Testis (tissue), 2 donors: ENCODE measurements at regions not wholly inside any gene's neighbourhood (a gene's known extent, or its start where the extent isn't known, plus 50 kb on each side); places are given as distances from the start of the nearest gene placed in this dataset.

Experiments used
- CTCF ChIP-seq, 3 experiments: fragments of 450-650 bp in 2 of 3; fragments of 200-600 bp in 1 of 3; sonication (generic) in 1 of 3; IDR thresholded peaks; one replicate each; pipeline ENCODE4 v1.5.1; 2016 to 2019; ENCODE audit warnings: antibody characterized with exemption in 3 of 3, mild to moderate bottlenecking in 2 of 3, moderate library complexity in 1 of 3
- POLR2A ChIP-seq: fragments of 450-650 bp; IDR thresholded peaks from one replicate; pipeline ENCODE4 v1.6.1; 2017; ENCODE audit warnings: antibody characterized with exemption, mild to moderate bottlenecking, moderate library complexity

- TF ChIP-seq CTCF (IDR thresholded peaks at IDR 0.05) (no peak), POLR2A (no peak)
These were observed 241.6 kb upstream of the TET2 start for GRCh38 chr4:104905065-104905464.
